Nephron progenitor cell (in vitro differentiated cells): ENCODE measurements at regions not wholly inside any gene's neighbourhood (a gene's known extent, or its start where the extent isn't known, plus 50 kb on each side); places are given as distances from the start of the nearest gene placed in this dataset.

ENCODE experiments used
- DNase-seq: peaks from one replicate; pipeline ENCODE4 v3.0.0; 2021
- H3K27ac Mint-ChIP-seq: 2 replicates; pipeline ENCODE4 v1.8.0; 2021; ENCODE audit warnings: mild to moderate bottlenecking, moderate library complexity, mixed read lengths
- H3K27me3 Mint-ChIP-seq: 2 replicates; pipeline ENCODE4 v1.8.0; 2021; ENCODE audit warnings: mild to moderate bottlenecking, low read depth, mixed read lengths; ENCODE audit not compliant: poor library complexity
- H3K36me3 Mint-ChIP-seq: 2 replicates; pipeline ENCODE4 v1.8.0; 2021; ENCODE audit warnings: low read depth, mixed read lengths
- H3K4me1 Mint-ChIP-seq: 2 replicates; pipeline ENCODE4 v1.8.0; 2021; ENCODE audit warnings: mixed read lengths
- H3K4me3 Mint-ChIP-seq: 2 replicates; pipeline ENCODE4 v1.8.0; 2021; ENCODE audit warnings: mild to moderate bottlenecking, moderate library complexity, mixed read lengths
- H3K9me3 Mint-ChIP-seq: 2 replicates; pipeline ENCODE4 v1.8.0; 2021; ENCODE audit warnings: mild to moderate bottlenecking, moderate library complexity, mixed read lengths
- CTCF ChIP-seq: fragments of 200-600 bp; sonication (generic); IDR thresholded peaks from 2 replicates; pipeline ENCODE4 v1.5.0; 2021; ENCODE audit warnings: antibody characterized with exemption

- no peak for DNase-seq
- Mint-ChIP-seq H3K4me3 (no peak overlapping the region), H3K4me1 (peaks cover 19% of the 10 kb centered on the region), H3K9me3 (no peaks in the 10 kb centered on the region), H3K36me3 (no peaks in the 10 kb centered on the region), H3K27ac (no peak overlapping the region), H3K27me3 (peaks cover 4% of the 10 kb centered on the region)
- TF ChIP-seq CTCF = no peak
Observed at GRCh38 chr12:22991250-22991844, 366.4 kb downstream of the ETNK1 start.

- no peak for DNase-seq
- H3K36me3 Mint-ChIP-seq = no peaks in the 10 kb centered on the region
- H3K4me1 Mint-ChIP-seq = peaks cover 9% of the 10 kb centered on the region
- peaks cover 6% of the 10 kb centered on the region for H3K27me3 Mint-ChIP-seq
- no peak for TF ChIP-seq CTCF
- no peak overlapping the region for H3K27ac Mint-ChIP-seq
- H3K4me3 Mint-ChIP-seq = no peak overlapping the region
- peaks cover 8% of the 10 kb centered on the region for H3K9me3 Mint-ChIP-seq
Observed at GRCh38 chr12:22993609-22994315, 368.8 kb downstream of the ETNK1 start.

- no peak overlapping the region for H3K27ac Mint-ChIP-seq
- H3K9me3 Mint-ChIP-seq = peaks cover 13% of the 10 kb centered on the region
- DNase-seq = no peak
- no peak for TF ChIP-seq CTCF
- no peak overlapping the region for H3K4me3 Mint-ChIP-seq
- H3K27me3 Mint-ChIP-seq = peaks cover 6% of the 10 kb centered on the region
- peaks cover 9% of the 10 kb centered on the region for H3K4me1 Mint-ChIP-seq
- H3K36me3 Mint-ChIP-seq = no peaks in the 10 kb centered on the region
Observed at GRCh38 chr12:22994316-22994675, 369.3 kb downstream of the ETNK1 start.

- Mint-ChIP-seq H3K4me3 (no peak overlapping the region), H3K4me1 (no peaks in the 10 kb centered on the region), H3K27me3 (peaks cover 7% of the 10 kb centered on the region), H3K27ac (no peak overlapping the region), H3K9me3 (peaks cover 15% of the 10 kb centered on the region), H3K36me3 (no peaks in the 10 kb centered on the region)
- TF ChIP-seq CTCF = no peak
- DNase-seq = no peak
Observed at GRCh38 chr12:23001487-23001886, 376.5 kb downstream of the ETNK1 start.

GRCh38 chr12:23002381-23002780, 377.4 kb downstream of the ETNK1 start:
- peaks cover 7% of the 10 kb centered on the region for H3K27me3 Mint-ChIP-seq
- no peak overlapping the region for H3K4me3 Mint-ChIP-seq
- no peak for TF ChIP-seq CTCF
- no peak for DNase-seq
- H3K4me1 Mint-ChIP-seq = no peaks in the 10 kb centered on the region
- peaks cover 15% of the 10 kb centered on the region for H3K9me3 Mint-ChIP-seq
- H3K27ac Mint-ChIP-seq = no peak overlapping the region
- no peaks in the 10 kb centered on the region for H3K36me3 Mint-ChIP-seq

- H3K36me3 Mint-ChIP-seq = no peaks in the 10 kb centered on the region
- H3K27me3 Mint-ChIP-seq = peaks cover 4% of the 10 kb centered on the region
- no peak overlapping the region for H3K27ac Mint-ChIP-seq
- H3K9me3 Mint-ChIP-seq = no peaks in the 10 kb centered on the region
- TF ChIP-seq CTCF = no peak
- no peaks in the 10 kb centered on the region for H3K4me1 Mint-ChIP-seq
- H3K4me3 Mint-ChIP-seq = no peak overlapping the region
- DNase-seq = no peak
Observed at GRCh38 chr12:23004473-23005020, 379.6 kb downstream of the ETNK1 start.
